HG03175 (cell line): ENCODE measurements at regions not wholly inside any gene's neighbourhood (a gene's known extent, or its start where the extent isn't known, plus 50 kb on each side); places are given as distances from the start of the nearest gene placed in this dataset.
"Not testable (repeated sequence)": the region's sequence is repeated elsewhere in the genome, so short reads cannot be mapped to it uniquely, and the experiment has no call there.

Experiments used
- ATAC-seq: cut with Tn5 transposase; IDR thresholded peaks from one replicate; pipeline ENCODE4 v1.9.1; 2021; ENCODE audit warnings: mild to moderate bottlenecking, moderate library complexity; ENCODE audit not compliant: unreplicated experiment

GRCh38 chr6:50992704-50993625 lies 174.3 kb downstream of the TFAP2B start:
- no peak for ATAC-seq

DNA sequence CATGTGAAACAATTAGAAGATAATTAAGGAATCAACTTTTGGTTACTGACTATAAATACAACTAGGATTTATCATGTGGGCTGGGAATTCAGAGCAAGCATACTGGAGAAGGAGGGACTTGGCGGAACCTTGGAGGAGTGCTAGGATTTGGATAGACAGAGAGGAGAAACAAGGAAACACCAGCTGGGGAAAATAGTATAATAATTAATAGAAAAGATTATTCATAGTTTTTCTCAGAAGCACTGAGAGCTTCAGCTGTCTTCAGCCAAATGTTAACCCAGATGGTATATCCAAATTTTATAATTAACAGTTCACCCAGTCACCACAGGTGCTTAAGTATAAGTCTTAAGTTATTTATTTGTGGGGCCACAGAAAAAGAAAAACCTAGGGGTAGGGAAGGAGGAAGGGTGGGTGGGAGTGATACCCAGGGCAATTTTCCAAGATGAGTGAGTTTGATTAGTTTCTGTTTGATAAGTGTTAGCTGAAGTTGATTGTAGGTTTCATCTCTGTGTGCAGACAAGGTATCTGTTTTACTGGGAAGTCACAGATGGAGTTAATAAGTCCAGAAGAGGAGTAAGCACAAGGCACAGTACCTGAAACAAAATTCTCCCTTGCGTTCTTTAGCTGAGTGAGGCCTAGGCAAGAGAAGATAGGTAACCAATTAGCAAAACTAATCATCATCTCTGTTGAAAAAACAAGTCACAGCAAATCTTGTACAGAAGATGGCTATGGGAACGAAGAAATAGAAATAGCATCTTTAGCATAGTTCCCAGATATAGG lies 175.5 kb downstream of the TFAP2B start:
- ATAC-seq: no peak

- no peak for ATAC-seq
Observed at GRCh38 chr6:50995036-50995435, 176.4 kb downstream of the TFAP2B start.

GRCh38 chr6:50998905-50999304 lies 180.2 kb downstream of the TFAP2B start:
- no peak for ATAC-seq

DNA sequence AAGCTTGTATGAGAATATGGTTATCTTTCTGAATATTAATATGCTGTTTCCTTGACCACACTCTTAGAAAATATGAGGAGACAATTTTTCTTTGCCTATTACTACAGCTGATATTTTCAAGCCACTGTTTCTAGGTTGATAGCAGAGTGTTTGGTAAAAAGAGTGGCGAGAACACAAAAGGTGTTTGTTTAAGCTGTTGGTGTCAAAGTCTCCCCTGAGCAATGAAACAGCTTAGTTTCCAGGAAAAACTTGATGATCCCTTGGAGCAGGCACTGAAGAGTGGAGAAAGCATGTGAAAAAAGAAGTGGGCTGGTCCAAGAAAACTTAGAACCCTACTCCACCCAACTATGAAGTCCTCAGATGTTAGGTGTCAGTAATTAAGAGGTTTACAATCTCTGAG lies 182.7 kb downstream of the TFAP2B start:
- ATAC-seq: no peak

GRCh38 chr6:51004380-51004779 lies 185.7 kb downstream of the TFAP2B start:
- no peak for ATAC-seq

GRCh38 chr6:51005779-51006178 lies 187.1 kb downstream of the TFAP2B start:
- no peak for ATAC-seq

- no peak for ATAC-seq
Observed at GRCh38 chr6:51007237-51007636, 188.6 kb downstream of the TFAP2B start.

DNA sequence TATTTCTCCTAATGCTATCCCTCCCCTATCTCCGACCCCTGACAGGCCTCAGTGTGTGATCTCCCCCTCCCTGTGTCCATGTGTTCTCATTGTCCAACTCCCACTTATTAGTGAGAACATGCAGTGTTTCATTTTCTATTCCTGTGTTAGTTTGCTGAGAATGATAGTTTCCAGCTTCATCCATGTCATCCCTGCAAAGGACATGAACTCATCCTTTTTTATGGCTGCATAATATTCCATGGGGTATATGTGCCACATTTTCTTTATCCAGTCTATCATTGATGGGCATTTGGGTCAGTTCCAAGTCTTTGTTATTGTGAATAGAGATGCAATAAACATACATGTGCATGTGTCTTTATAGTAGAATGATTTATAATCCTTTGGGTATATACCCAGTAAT lies 190.0 kb downstream of the TFAP2B start:
- ATAC-seq: not testable (repeated sequence)

- no peak for ATAC-seq
Observed at GRCh38 chr6:51013376-51013775, 194.7 kb downstream of the TFAP2B start.

DNA sequence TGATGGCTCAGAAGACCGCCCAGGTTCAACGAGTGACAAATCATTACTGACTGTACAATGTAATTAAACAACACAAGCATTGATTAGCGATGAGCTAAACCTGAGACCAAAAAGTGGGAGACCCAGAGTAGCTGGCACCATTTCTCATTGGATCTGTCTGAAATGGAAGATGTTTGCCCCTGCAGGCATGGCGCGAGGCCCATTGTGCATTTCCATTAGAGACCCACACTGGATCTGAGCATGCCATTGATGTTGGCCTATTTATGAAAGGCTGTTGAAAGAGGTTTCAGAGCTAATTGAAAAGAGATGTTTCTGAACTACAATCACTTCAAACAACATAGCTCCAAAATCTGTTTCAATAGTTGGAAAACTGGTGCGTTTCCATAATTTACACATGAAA lies 196.7 kb downstream of the TFAP2B start:
- ATAC-seq: no peak

DNA sequence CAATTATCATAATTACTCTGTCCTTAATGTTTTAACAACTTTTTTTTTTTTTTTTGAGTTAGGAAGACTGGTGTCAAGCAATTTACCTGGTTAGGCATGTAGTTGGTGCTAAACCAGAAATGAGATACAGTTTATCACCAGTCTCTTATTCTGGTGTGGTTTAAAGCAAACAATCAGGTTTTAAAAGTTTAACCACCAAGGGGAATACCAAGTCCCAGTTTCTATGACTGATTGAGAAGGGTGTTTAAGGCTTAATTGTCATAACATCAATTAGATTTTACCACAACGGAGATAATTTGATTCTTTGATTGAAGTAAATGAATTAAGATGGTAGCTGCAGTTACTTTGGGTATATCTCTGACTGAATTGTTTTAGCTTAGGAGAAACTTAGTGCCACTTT lies 197.8 kb downstream of the TFAP2B start:
- no peak for ATAC-seq

GRCh38 chr6:51019806-51020205 lies 201.1 kb downstream of the TFAP2B start:
- no peak for ATAC-seq

GRCh38 chr6:51021171-51021570 lies 202.5 kb downstream of the TFAP2B start:
- ATAC-seq: no peak

DNA sequence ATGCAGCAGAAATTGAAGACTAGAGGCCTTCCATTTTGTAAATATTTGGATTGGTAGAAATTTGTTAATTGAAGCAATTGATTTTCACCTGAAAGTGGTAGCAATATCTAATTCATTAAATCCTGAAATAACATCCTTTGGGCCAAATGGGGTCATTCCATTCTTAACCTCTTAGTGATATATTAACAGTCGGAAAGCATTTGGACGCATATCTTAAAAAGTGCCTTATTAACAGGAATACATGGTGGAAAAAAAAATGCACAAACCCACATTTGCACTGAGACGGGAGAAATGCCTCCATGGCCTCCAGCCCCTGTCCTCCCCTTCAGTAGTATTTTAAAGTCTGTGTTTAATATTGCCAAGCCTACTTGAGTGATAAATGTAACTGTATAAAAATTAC lies 205.5 kb downstream of the TFAP2B start:
- no peak for ATAC-seq

DNA sequence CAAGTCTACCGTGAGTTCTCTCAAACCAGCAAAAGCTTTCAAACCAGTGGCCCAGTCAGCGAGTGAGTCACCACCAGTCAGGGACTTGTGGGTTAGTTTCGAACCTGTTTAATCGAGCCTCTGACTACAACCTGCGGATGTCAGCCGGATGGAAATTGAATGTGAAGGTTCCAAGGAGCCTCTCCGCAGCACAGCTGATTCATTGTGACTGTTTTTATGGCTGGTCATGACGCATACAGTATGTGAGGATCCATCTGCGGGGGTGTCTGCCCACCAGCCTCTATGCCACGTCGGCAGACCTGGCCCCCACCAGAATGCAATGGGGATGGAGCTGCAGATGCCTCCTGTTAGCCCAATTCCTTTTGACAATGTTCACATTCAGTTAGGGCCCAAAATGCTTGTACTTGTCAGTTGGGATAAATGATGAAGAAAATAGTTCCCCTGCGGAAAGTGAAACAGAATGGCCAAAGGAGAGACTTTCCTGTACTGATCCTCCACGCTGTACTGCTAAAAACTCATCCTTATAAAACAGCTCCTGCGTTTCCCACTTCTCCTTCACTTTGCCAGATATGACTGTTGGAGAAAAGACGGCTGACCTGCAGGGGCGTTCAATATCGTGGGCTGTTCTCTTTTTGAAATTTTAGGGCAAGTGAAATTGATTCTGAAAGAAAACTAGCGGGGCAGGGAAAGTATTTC lies 206.6 kb downstream of the TFAP2B start:
- ATAC-seq: no peak

DNA sequence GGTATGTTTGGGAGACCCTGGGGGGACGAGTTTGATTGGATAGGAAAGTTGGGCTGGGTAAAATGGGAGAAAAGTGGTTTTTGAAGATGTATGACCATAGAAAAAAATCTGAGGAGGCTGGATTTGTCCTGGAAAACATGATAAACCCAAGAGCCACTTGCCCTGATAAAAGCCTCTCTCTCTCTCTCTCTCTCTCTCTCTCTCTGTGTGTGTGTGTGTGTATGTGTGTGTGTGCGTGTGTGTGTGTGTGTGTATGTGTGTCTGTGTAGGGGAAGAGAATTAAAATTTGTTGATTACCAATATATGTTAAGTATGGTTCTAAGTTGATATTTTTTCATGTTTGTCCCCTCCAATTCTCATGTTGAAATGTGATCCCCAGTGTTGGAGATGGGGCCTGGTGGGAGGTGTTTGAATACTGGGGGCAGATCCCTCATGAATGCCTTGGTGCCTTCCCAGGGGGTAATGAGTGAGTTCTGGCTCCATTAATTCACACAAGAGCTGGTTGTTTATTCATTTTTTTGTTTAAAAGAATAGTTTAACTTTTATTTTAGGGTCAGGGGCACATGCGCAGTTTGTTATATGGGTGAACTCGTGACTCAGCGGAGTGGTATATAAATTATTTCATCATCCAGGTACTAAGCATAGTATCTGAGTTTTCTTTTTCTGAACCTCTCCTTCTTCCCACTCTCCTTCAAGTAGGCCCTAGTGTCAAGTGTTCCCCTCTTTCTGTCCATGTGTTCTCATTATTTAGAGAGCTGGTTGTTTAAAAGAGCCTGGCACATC lies 208.8 kb downstream of the TFAP2B start:
- no peak for ATAC-seq

GRCh38 chr6:51028276-51028675 lies 209.6 kb downstream of the TFAP2B start:
- ATAC-seq: no peak

- ATAC-seq: no peak
Observed at GRCh38 chr6:51029561-51029960, 210.9 kb downstream of the TFAP2B start.

- no peak for ATAC-seq
Observed at GRCh38 chr6:51045548-51045947, 226.9 kb downstream of the TFAP2B start.
